ENCODE measurements at regions not wholly inside any gene's neighbourhood (a gene's known extent, or its start where the extent isn't known, plus 50 kb on each side); places are given as distances from the start of the nearest gene placed in this dataset.
"Not testable (repeated sequence)": the region's sequence is repeated elsewhere in the genome, so short reads cannot be mapped to it uniquely, and the experiment has no call there.

GRCh38 chr6:101015541-101015940 lies 134.4 kb upstream of the ASCC3 start:
- DNase-seq = no peak

- DNase-seq = no peak
These were observed 135.0 kb upstream of the ASCC3 start for GRCh38 chr6:101016163-101016562.

- no peak for DNase-seq
These were observed 137.0 kb upstream of the ASCC3 start for GRCh38 chr6:101018157-101018556.

GRCh38 chr6:101021504-101021903 lies 140.4 kb upstream of the ASCC3 start:
- DNase-seq = no peak

- DNase-seq = no peak
These were observed 161.8 kb upstream of the ASCC3 start for GRCh38 chr6:101042966-101043365.

GRCh38 chr6:101058296-101058695 lies 177.2 kb upstream of the ASCC3 start:
- DNase-seq = no peak

- no peak for DNase-seq
These were observed 185.4 kb upstream of the ASCC3 start for GRCh38 chr6:101066481-101066880.

- no peak for DNase-seq
These were observed 188.2 kb upstream of the ASCC3 start for GRCh38 chr6:101069191-101069795.

GRCh38 chr6:101070044-101070608 lies 189.0 kb upstream of the ASCC3 start:
- DNase-seq = no peak

- DNase-seq = no peak
These were observed 196.2 kb upstream of the ASCC3 start for GRCh38 chr6:101077344-101077743.

GRCh38 chr6:101079696-101080270 lies 198.7 kb upstream of the ASCC3 start:
- no peak for DNase-seq

- peak; percentile 3 for DNase-seq
These were observed 199.5 kb upstream of the ASCC3 start for GRCh38 chr6:101080597-101080996.

GRCh38 chr6:101083533-101084175 lies 202.5 kb upstream of the ASCC3 start:
- no peak for DNase-seq

- no peak for DNase-seq
These were observed 204.2 kb upstream of the ASCC3 start for GRCh38 chr6:101085327-101085726.

GRCh38 chr6:101086473-101086872 lies 205.3 kb upstream of the ASCC3 start:
- DNase-seq = no peak

- DNase-seq = no peak
These were observed 207.5 kb upstream of the ASCC3 start for GRCh38 chr6:101088594-101088993.

GRCh38 chr6:101089640-101090039 lies 208.5 kb upstream of the ASCC3 start:
- no peak for DNase-seq

- DNase-seq = no peak
These were observed 209.2 kb upstream of the ASCC3 start for GRCh38 chr6:101090281-101090680.

- not testable (repeated sequence) for DNase-seq
These were observed 217.5 kb upstream of the ASCC3 start for GRCh38 chr6:101098605-101099004.

GRCh38 chr6:101102702-101103101 lies 221.6 kb upstream of the ASCC3 start:
- no peak for DNase-seq

- DNase-seq = no peak
These were observed 227.2 kb upstream of the ASCC3 start for GRCh38 chr6:101108286-101108685.

- DNase-seq = no peak
These were observed 229.7 kb upstream of the ASCC3 start for GRCh38 chr6:101110814-101111213.

GRCh38 chr6:101113468-101114260 lies 232.5 kb upstream of the ASCC3 start:
- DNase-seq = no peak
